ENCODE measurements at regions not wholly inside any gene's neighbourhood (a gene's known extent, or its start where the extent isn't known, plus 50 kb on each side); places are given as distances from the start of the nearest gene placed in this dataset.

DNA sequence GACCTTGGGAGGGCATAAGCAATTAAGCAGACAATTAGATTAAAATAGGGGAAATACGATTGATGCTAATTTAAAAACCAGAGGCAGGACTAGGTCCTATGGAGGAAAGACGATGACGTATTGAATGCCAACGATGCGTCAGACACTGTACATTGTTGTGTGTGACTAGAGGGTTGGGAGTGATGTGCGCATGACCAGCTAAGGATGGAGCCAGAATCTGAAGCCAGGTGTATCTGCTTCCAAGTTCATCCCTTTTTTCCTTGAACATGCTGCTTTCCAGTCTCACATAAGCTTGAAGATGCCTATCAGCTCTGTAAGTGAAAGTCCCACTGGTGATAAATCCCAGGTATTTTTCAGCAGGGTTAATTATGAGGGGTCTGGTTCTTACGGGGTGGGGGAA, 576.2 kb downstream of the MATN1 start:
- TF ChIP-seq, protein P1, sequence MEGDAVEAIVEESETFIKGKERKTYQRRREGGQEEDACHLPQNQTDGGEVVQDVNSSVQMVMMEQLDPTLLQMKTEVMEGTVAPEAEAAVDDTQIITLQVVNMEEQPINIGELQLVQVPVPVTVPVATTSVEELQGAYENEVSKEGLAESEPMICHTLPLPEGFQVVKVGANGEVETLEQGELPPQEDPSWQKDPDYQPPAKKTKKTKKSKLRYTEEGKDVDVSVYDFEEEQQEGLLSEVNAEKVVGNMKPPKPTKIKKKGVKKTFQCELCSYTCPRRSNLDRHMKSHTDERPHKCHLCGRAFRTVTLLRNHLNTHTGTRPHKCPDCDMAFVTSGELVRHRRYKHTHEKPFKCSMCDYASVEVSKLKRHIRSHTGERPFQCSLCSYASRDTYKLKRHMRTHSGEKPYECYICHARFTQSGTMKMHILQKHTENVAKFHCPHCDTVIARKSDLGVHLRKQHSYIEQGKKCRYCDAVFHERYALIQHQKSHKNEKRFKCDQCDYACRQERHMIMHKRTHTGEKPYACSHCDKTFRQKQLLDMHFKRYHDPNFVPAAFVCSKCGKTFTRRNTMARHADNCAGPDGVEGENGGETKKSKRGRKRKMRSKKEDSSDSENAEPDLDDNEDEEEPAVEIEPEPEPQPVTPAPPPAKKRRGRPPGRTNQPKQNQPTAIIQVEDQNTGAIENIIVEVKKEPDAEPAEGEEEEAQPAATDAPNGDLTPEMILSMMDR (IDR thresholded peaks at IDR 0.05; ENCODE audit: low read length, missing control alignments): no peak
- no peak overlapping the region for H3K4me3 ChIP-seq (replicated peaks; ENCODE audit: low read depth, low read length)
- no peak for DNase-seq (ENCODE audit: low read depth)

DNA sequence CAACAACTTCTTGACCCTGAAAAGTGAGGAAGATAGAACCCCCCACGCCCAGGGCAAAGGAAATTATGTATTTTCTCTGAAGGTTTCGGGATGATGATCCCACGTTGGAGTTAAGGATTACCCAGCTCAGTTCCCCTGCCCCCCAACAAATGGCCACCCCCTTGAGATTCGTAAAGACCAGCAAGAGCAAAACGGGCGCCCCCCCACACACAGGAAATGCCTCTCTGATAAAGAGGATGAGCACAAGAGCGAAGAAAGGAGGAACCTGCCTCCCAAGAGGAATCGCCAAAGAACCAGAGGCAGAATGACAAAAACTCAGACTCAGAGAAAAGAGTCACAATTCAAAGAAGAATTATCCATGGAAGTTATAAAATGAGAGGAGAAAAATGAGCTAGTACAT, 576.9 kb downstream of the MATN1 start:
- DNase-seq (ENCODE audit: low read depth): no peak
- H3K4me3 ChIP-seq (replicated peaks; ENCODE audit: low read depth, low read length): no peak overlapping the region
- TF ChIP-seq, protein P1 (IDR thresholded peaks at IDR 0.05; ENCODE audit: low read length, missing control alignments): no peak

DNA sequence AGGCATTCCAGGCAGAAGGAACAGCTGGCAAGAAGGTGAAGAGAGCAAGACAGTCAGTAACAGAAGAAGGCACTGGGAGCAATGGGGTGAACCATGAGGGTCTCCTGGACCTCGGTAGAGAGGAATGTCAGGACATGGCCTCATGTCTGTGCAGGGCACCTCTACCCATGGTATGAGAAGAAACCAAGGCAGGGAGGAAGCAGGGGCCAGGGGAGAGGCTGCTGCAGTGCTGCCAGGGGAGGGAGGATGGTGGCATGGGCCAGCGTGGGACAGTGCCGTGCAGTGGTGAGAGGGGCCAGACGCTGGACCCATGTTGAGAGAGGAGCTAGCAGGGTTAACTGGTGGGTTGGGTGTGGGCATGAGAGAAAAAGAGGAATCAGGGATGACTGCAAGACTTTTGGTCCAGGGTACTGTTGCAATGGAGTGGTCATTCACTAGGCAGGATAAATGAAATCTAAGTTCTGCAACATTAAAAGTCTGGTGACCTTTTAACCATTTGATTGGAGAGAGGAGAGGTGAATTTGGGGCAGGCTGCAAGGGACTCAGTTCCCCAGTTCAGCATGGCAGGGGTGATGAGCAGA, 577.6 kb downstream of the MATN1 start:
- H3K4me3 ChIP-seq (replicated peaks; ENCODE audit: low read depth, low read length): no peak overlapping the region
- no peak for DNase-seq (ENCODE audit: low read depth)
- TF ChIP-seq, protein P1 (IDR thresholded peaks at IDR 0.05; ENCODE audit: low read length, missing control alignments): no peak

DNA sequence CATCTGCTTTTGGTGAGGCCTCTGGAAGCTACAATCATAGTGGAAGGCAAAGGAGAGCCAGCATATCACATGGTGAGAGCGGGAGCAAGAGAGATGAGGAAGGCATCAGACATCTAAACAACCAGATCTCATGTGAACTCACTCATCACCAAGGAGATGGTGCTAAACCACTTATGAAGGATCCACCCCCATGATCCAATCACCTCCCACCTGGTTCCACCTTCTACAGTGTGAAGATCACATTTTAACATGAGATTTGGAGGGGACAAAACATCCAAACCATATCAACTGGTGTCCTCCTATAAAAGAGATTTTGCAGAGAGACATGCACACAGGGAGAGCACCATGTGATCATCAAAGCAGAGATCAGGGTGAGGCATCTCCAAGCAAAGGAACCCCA, 578.6 kb downstream of the MATN1 start:
- no peak for DNase-seq (ENCODE audit: low read depth)
- no peak overlapping the region for H3K4me3 ChIP-seq (replicated peaks; ENCODE audit: low read depth, low read length)
- TF ChIP-seq, protein P1 (IDR thresholded peaks at IDR 0.05; ENCODE audit: low read length, missing control alignments): no peak

DNA sequence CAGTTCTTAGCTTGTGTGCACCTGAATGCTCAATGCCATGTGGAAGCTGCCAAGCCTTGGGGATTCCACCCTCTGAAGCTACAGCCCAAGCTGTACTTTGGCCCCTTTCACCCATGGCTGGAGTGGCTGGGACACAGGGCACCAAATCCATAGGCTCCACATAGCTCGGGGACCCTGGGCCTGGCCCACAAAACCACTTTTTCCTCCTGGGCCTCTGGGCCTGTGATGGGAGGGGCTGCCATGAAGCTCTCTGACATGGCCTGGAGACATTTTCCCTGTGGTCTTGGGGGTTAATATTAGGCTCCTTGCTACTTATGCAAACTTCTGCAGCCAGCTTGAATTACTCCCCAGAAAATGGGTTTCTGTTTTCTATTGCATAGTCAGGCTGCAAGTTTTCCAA, 579.9 kb downstream of the MATN1 start:
- DNase-seq (ENCODE audit: low read depth): no peak
- H3K4me3 ChIP-seq (replicated peaks; ENCODE audit: low read depth, low read length): no peak overlapping the region
- TF ChIP-seq, protein P1 (IDR thresholded peaks at IDR 0.05; ENCODE audit: low read length, missing control alignments): no peak

DNA sequence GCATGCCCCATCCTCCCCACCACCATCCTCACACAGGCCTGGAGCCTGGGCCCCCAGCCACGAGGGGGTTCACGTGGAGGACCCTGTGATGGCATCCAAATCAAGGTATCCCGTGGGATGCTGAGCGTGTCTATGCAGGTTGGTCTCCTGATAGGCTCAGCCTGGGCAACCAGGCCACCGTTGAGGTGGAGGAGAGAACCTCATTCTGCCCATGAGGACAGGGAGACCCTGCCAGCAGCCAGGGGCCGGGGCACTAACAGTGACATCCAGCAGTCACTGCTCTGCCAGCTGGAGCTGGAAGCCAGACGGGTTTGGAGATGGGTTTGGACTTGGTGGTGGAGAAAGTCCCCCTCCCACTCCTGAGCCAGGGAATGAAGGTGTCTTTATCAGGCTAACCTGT, 582.8 kb downstream of the MATN1 start:
- no peak overlapping the region for H3K4me3 ChIP-seq (replicated peaks; ENCODE audit: low read depth, low read length)
- TF ChIP-seq, protein P1 (IDR thresholded peaks at IDR 0.05; ENCODE audit: low read length, missing control alignments): no peak
- DNase-seq (ENCODE audit: low read depth): no peak

DNA sequence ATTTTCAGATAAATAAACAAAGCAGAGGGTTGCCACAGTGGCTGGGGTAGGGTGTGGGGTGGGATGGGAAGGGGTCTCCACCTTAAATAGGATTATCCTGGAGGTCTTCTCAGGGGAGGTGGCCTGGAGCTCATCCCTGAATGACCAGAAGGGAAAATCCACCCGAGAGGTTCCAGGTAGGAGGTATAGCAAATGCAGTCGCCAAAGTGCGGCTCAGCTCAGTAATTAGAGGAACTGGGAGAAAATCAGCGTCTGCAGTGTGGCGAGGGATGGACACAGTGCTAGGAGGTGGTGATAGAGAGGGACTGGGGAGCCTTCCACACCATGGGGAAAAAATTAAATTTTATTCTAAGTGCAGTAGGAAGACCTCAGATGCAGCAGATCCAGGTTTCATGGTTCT, 584.5 kb downstream of the MATN1 start:
- DNase-seq (ENCODE audit: low read depth): no peak
- TF ChIP-seq, protein P1 (IDR thresholded peaks at IDR 0.05; ENCODE audit: low read length, missing control alignments): no peak
- no peak overlapping the region for H3K4me3 ChIP-seq (replicated peaks; ENCODE audit: low read depth, low read length)

Measured in fibroblast of pulmonary artery (primary cell).